SK-N-SH (cell line): ENCODE measurements at regions not wholly inside any gene's neighbourhood (a gene's known extent, or its start where the extent isn't known, plus 50 kb on each side); places are given as distances from the start of the nearest gene placed in this dataset.

ENCODE experiments used
- CTCF ChIA-PET: fragments of 300-600, 350-600 bp; formaldehyde crosslinking; extraction: SDS; loops from one replicate; lab custom pipeline; 2021; lab: Yijun Ruan, JAX
- POLR2A ChIA-PET: fragments of 350-600 bp; sonication (Branson Sonifier 250); formaldehyde crosslinking; extraction: SDS; loops from one replicate; lab custom pipeline; 2020; ENCODE audit warnings: antibody characterized with exemption, inconsistent platforms; lab: Yijun Ruan, JAX
- DNase-seq: peaks from one replicate; pipeline ENCODE4 v3.0.0; 2012
- H2AFZ ChIP-seq: fragments of 200-600 bp; sonication (generic); 2 replicates; pipeline ENCODE4 v1.8.1; 2016; ENCODE audit warnings: antibody characterized with exemption, mild to moderate bottlenecking, low read depth
- H3F3A ChIP-seq: fragments of 200-600 bp; sonication (generic); replicated peaks from 2 replicates; pipeline ENCODE3; 2016; ENCODE audit warnings: antibody characterized with exemption, mild to moderate bottlenecking; ENCODE audit not compliant: insufficient read depth
- H3K27ac ChIP-seq, 2 experiments: fragments of 200-500 bp in 1 of 2; fragments of 200-600 bp in 1 of 2; sonication (Bioruptor generic) in 1 of 2; sonication (generic), shearing (Covaris generic) in 1 of 2; 2 replicates each; pipeline versions ENCODE4 v1.5.1 to v1.6.1; 2014 to 2016; ENCODE audit warnings: low read depth in 2 of 2, inconsistent platforms in 1 of 2, low read length in 1 of 2, mild to moderate bottlenecking in 1 of 2, mixed read lengths in 1 of 2
- H3K27me3 ChIP-seq: fragments of 200-600 bp; sonication (generic), shearing (Covaris generic); 2 replicates; pipeline ENCODE4 v1.6.1; 2016; ENCODE audit warnings: mixed run types; ENCODE audit not compliant: insufficient read depth
- H3K36me3 ChIP-seq, 2 experiments: fragments of 200-500 bp in 1 of 2; fragments of 200-600 bp in 1 of 2; sonication (Bioruptor generic) in 1 of 2; sonication (generic) in 1 of 2; replicated peaks in 1 of 2; 2 replicates each; pipeline versions ENCODE3 to v1.5.1; 2014 to 2016; ENCODE audit warnings: low read length in 1 of 2, mild to moderate bottlenecking in 1 of 2; ENCODE audit not compliant: insufficient read depth in 2 of 2, control insufficient read depth in 1 of 2
- H3K4me1 ChIP-seq, 2 experiments: fragments of 200-500 bp in 1 of 2; fragments of 200-600 bp in 1 of 2; sonication (Bioruptor generic) in 1 of 2; sonication (generic), shearing (Covaris generic) in 1 of 2; 2 replicates each; pipeline versions ENCODE4 v1.5.1 to v1.6.1; 2014 to 2016; ENCODE audit warnings: low read depth in 1 of 2, low read length in 1 of 2, mixed run types in 1 of 2; ENCODE audit not compliant: insufficient read depth in 2 of 2, control insufficient read depth in 1 of 2
- H3K4me2 ChIP-seq: fragments of 200-600 bp; sonication (generic), shearing (Covaris generic); 2 replicates; pipeline ENCODE4 v1.6.1; 2017; ENCODE audit warnings: mixed run types
- H3K4me3 ChIP-seq, 2 experiments: fragments of 200-500 bp in 1 of 2; fragments of 200-600 bp in 1 of 2; sonication (Bioruptor generic) in 1 of 2; sonication (generic), shearing (Covaris generic) in 1 of 2; 2 replicates each; pipeline versions ENCODE4 v1.5.1 to v1.8.1; 2014 to 2016; ENCODE audit warnings: low read depth in 2 of 2, inconsistent platforms in 1 of 2, low read length in 1 of 2, mild to moderate bottlenecking in 1 of 2, mixed read lengths in 1 of 2, moderate library complexity in 1 of 2
- H3K79me2 ChIP-seq: fragments of 200-600 bp; sonication (generic); 2 replicates; pipeline ENCODE4 v1.8.1; 2017; ENCODE audit warnings: mild to moderate bottlenecking; ENCODE audit not compliant: insufficient read depth
- H3K9ac ChIP-seq: fragments of 200-600 bp; sonication (generic); 2 replicates; pipeline ENCODE4 v1.6.1; 2017; ENCODE audit warnings: mixed run types
- H3K9me2 ChIP-seq: fragments of 200-600 bp; sonication (generic); 2 replicates; pipeline ENCODE4 v1.6.1; 2017; ENCODE audit warnings: mixed run types
- H3K9me3 ChIP-seq: fragments of 200-600 bp; sonication (generic); 2 replicates; pipeline ENCODE4 v1.6.1; 2017; ENCODE audit warnings: mixed run types, mild to moderate bottlenecking, moderate library complexity
- H4K20me1 ChIP-seq: fragments of 200-600 bp; sonication (generic); 2 replicates; pipeline ENCODE4 v1.6.1; 2017; ENCODE audit warnings: mild to moderate bottlenecking, mixed run types; ENCODE audit not compliant: insufficient read depth
- CHD2 ChIP-seq: fragments of 150-350 bp; IDR thresholded peaks from 2 replicates; pipeline ENCODE4 v1.6.1; 2018; ENCODE audit warnings: low read length; ENCODE audit not compliant: partially characterized antibody
- ELF1 ChIP-seq: IDR thresholded peaks from 2 replicates; pipeline ENCODE4 v1.4.0; 2012
- EP300 ChIP-seq, 2 experiments: IDR thresholded peaks; 2 replicates each; pipeline versions ENCODE4 v1.4.0 to v1.6.1; 2012; ENCODE audit warnings: borderline replicate concordance in 1 of 2, low read depth in 1 of 2, low read length in 1 of 2
- FOSL2 ChIP-seq: IDR thresholded peaks from 2 replicates; pipeline ENCODE4 v1.4.0; 2012; ENCODE audit warnings: low read depth, mild to moderate bottlenecking, moderate library complexity, borderline replicate concordance
- FOXM1 ChIP-seq: IDR thresholded peaks from 2 replicates; pipeline ENCODE4 v1.4.0; 2012; ENCODE audit warnings: low read depth, mild to moderate bottlenecking
- GABPA ChIP-seq: IDR thresholded peaks from 2 replicates; pipeline ENCODE4 v1.4.0; 2012; ENCODE audit warnings: low read depth, mild to moderate bottlenecking
- GATA2 ChIP-seq: sonication (generic); formaldehyde crosslinking; IDR thresholded peaks from 2 replicates; pipeline ENCODE4 v1.5.0; 2020; ENCODE audit warnings: mild to moderate bottlenecking, missing genetic modification reagents
- MEF2A ChIP-seq: IDR thresholded peaks from 2 replicates; pipeline ENCODE4 v1.4.0; 2012; ENCODE audit warnings: low read depth, borderline replicate concordance
- NFIC ChIP-seq: IDR thresholded peaks from 2 replicates; pipeline ENCODE4 v1.4.0; 2012; ENCODE audit warnings: borderline replicate concordance
- NRF1 ChIP-seq: IDR thresholded peaks from 2 replicates; pipeline ENCODE4 v1.6.1; 2012; ENCODE audit warnings: low read depth, mild to moderate bottlenecking, low read length
- TEAD4 ChIP-seq: IDR thresholded peaks from 2 replicates; pipeline ENCODE4 v1.4.0; 2012; ENCODE audit warnings: mild to moderate bottlenecking, borderline replicate concordance; ENCODE audit not compliant: insufficient read depth
- YY1 ChIP-seq: IDR thresholded peaks from 2 replicates; pipeline ENCODE4 v1.4.0; 2012; ENCODE audit warnings: low read depth, mild to moderate bottlenecking
- WGBS: methylation state at CpG from one replicate; pipeline ENCODE4 v1.1.6; 2017; ENCODE audit warnings: low lambda C conversion rate; 5-methylcytosine and 5-hydroxymethylcytosine counted together
- TF ChIP-seq, protein P1 (sequence below): fragments of 200-600 bp; sonication (generic); IDR thresholded peaks from 2 replicates; pipeline ENCODE4 v1.6.1; 2017; ENCODE audit warnings: antibody characterized with exemption, mild to moderate bottlenecking, moderate library complexity
- TF ChIP-seq, protein P2 (sequence below): IDR thresholded peaks from 2 replicates; pipeline ENCODE4 v1.4.0; 2012; ENCODE audit warnings: low read depth, borderline replicate concordance
- TF ChIP-seq, protein P3 (sequence below): IDR thresholded peaks from 2 replicates; pipeline ENCODE4 v1.4.0; 2012; ENCODE audit warnings: low read depth
- TF ChIP-seq, protein P4 (sequence below): fragments of 150-350 bp; IDR thresholded peaks from 2 replicates; pipeline ENCODE4 v1.6.1; 2017; ENCODE audit warnings: antibody characterized with exemption, low read length, low read depth, borderline replicate concordance
- TF ChIP-seq, protein P5 (sequence below): IDR thresholded peaks from 2 replicates; pipeline ENCODE4; 2012

DNA sequence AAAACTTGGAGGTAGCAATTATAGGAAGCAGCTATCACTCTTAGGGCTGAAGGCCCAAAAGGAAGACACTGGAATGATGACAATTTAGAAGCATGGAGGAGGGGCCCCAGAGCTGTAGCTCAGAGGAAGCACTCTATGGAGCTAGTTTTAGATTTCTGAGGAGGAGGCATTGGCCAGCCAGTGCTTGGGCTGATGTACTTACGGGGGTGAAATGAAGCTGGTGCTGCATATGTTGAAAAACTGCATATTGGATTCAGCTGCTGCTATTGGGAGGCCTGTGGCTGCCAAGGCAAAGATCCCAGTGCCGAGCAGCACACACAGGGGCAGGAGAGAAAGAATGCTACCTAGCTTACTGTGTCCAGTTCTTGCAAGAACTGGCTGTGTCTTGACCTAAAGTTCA is 53.9 kb upstream of the HMHB1 start:
- H3K36me3 ChIP-seq: no peaks in the 10 kb centered on the region
- TF ChIP-seq EP300 (IDR thresholded peaks at IDR 0.05; ENCODE audit: borderline replicate concordance in 1 of 2, low read depth in 1 of 2, low read length in 1 of 2) (no peak), FOXM1 (no peak), GABPA (no peak), CHD2 (no peak), NFIC (no peak), YY1 (no peak), FOSL2 (no peak), MEF2A (no peak), ELF1 (no peak), NRF1 (no peak), TEAD4 (no peak), GATA2 (CRISPR knock-in tag) (no peak)
- TF ChIP-seq, protein P1, sequence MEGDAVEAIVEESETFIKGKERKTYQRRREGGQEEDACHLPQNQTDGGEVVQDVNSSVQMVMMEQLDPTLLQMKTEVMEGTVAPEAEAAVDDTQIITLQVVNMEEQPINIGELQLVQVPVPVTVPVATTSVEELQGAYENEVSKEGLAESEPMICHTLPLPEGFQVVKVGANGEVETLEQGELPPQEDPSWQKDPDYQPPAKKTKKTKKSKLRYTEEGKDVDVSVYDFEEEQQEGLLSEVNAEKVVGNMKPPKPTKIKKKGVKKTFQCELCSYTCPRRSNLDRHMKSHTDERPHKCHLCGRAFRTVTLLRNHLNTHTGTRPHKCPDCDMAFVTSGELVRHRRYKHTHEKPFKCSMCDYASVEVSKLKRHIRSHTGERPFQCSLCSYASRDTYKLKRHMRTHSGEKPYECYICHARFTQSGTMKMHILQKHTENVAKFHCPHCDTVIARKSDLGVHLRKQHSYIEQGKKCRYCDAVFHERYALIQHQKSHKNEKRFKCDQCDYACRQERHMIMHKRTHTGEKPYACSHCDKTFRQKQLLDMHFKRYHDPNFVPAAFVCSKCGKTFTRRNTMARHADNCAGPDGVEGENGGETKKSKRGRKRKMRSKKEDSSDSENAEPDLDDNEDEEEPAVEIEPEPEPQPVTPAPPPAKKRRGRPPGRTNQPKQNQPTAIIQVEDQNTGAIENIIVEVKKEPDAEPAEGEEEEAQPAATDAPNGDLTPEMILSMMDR: no peak
- TF ChIP-seq, protein P2, sequence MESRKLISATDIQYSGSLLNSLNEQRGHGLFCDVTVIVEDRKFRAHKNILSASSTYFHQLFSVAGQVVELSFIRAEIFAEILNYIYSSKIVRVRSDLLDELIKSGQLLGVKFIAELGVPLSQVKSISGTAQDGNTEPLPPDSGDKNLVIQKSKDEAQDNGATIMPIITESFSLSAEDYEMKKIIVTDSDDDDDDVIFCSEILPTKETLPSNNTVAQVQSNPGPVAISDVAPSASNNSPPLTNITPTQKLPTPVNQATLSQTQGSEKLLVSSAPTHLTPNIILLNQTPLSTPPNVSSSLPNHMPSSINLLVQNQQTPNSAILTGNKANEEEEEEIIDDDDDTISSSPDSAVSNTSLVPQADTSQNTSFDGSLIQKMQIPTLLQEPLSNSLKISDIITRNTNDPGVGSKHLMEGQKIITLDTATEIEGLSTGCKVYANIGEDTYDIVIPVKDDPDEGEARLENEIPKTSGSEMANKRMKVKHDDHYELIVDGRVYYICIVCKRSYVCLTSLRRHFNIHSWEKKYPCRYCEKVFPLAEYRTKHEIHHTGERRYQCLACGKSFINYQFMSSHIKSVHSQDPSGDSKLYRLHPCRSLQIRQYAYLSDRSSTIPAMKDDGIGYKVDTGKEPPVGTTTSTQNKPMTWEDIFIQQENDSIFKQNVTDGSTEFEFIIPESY: no peak
- TF ChIP-seq, protein P3, sequence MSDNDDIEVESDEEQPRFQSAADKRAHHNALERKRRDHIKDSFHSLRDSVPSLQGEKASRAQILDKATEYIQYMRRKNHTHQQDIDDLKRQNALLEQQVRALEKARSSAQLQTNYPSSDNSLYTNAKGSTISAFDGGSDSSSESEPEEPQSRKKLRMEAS: no peak
- TF ChIP-seq, protein P4, sequence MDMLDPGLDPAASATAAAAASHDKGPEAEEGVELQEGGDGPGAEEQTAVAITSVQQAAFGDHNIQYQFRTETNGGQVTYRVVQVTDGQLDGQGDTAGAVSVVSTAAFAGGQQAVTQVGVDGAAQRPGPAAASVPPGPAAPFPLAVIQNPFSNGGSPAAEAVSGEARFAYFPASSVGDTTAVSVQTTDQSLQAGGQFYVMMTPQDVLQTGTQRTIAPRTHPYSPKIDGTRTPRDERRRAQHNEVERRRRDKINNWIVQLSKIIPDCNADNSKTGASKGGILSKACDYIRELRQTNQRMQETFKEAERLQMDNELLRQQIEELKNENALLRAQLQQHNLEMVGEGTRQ: no peak
- TF ChIP-seq, protein P5, sequence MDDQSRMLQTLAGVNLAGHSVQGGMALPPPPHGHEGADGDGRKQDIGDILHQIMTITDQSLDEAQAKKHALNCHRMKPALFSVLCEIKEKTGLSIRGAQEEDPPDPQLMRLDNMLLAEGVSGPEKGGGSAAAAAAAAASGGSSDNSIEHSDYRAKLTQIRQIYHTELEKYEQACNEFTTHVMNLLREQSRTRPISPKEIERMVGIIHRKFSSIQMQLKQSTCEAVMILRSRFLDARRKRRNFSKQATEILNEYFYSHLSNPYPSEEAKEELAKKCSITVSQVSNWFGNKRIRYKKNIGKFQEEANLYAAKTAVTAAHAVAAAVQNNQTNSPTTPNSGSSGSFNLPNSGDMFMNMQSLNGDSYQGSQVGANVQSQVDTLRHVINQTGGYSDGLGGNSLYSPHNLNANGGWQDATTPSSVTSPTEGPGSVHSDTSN: no peak
- WGBS: 83% methylated on average over 2 of the region's 2 CpGs
- H3K9ac ChIP-seq: no peak overlapping the region
- H3K9me2 ChIP-seq: no peaks in the 10 kb centered on the region
- H2AFZ ChIP-seq: no peak overlapping the region
- no peak overlapping the region; a peak in 1 of 4 replicates for H3K27ac ChIP-seq
- H3K4me1 ChIP-seq: peaks cover 0 to 2% of the 10 kb centered on the region in 2 experiments; a peak in 1 of 4 replicates
- ChIA-PET CTCF (interaction anchor here (1.4 kb wide), 1 partner anchor 10 kb away, joined by 4 read pairs; no protein-coding TSS in a partner anchor), POLR2A (no interaction called here)
- no peaks in the 10 kb centered on the region for H3K79me2 ChIP-seq
- no peaks in the 10 kb centered on the region for H3F3A ChIP-seq
- no peak for DNase-seq
- H4K20me1 ChIP-seq: no peaks in the 10 kb centered on the region
- no peak overlapping the region for H3K4me3 ChIP-seq
- H3K27me3 ChIP-seq: no peaks in the 10 kb centered on the region
- no peaks in the 10 kb centered on the region for H3K9me3 ChIP-seq
- H3K4me2 ChIP-seq: no peak overlapping the region
